ENCODE measurements at regions not wholly inside any gene's neighbourhood (a gene's known extent, or its start where the extent isn't known, plus 50 kb on each side); places are given as distances from the start of the nearest gene placed in this dataset.

- no peaks in the 10 kb centered on the region for H3K4me1 ChIP-seq (ENCODE audit: insufficient read depth, low read length)
- no peaks in the 10 kb centered on the region for H3K36me3 ChIP-seq (ENCODE audit: insufficient read depth, low read length)
- Mint-ChIP-seq H3K27ac (ENCODE audit: unreplicated experiment) (no peak overlapping the region), H3K4me3 (ENCODE audit: unreplicated experiment) (no peak overlapping the region), H3K36me3 (ENCODE audit: low read depth, unreplicated experiment) (peaks cover 2% of the 10 kb centered on the region), H3K4me1 (ENCODE audit: low read depth, unreplicated experiment) (peaks cover 12% of the 10 kb centered on the region), H3K9me3 (ENCODE audit: unreplicated experiment) (no peaks in the 10 kb centered on the region), H3K27me3 (ENCODE audit: low read depth, unreplicated experiment) (peaks cover 37% of the 10 kb centered on the region)
- no peaks in the 10 kb centered on the region for H3K9me3 ChIP-seq (ENCODE audit: insufficient read depth, low read depth, low read length)
- TF ChIP-seq CTCF (IDR thresholded peaks at IDR 0.05; ENCODE audit: insufficient read depth, low read depth, low read length) (no peak), EZH2 (IDR thresholded peaks at IDR 0.05; ENCODE audit: insufficient read depth, low read length) (no peak)
- no peak for DNase-seq (ENCODE audit: low read depth)
- no peak for FAIRE-seq
- H3K4me3 ChIP-seq (ENCODE audit: insufficient read depth, low read depth, low read length): no peak overlapping the region
- H3K9ac ChIP-seq (ENCODE audit: low read length): no peak overlapping the region
- H3K27ac ChIP-seq (ENCODE audit: low read depth, low read length): no peak overlapping the region
- H3K27me3 ChIP-seq (ENCODE audit: insufficient read depth, low read length): peaks cover 2% of the 10 kb centered on the region
- no peaks in the 10 kb centered on the region for H3K79me2 ChIP-seq (ENCODE audit: insufficient read depth, low read length)
- H2AFZ ChIP-seq (ENCODE audit: low read depth, low read length): no peak overlapping the region
- no peaks in the 10 kb centered on the region for H4K20me1 ChIP-seq (ENCODE audit: insufficient read depth, low read length)
- H3K4me2 ChIP-seq (ENCODE audit: low read length): no peak overlapping the region
Observed at GRCh38 chr1:228683428-228683827, 51.9 kb upstream of the RHOU start.

GRCh38 chr1:228684607-228685006 is 50.7 kb upstream of the RHOU start:
- H3K4me3 ChIP-seq (ENCODE audit: insufficient read depth, low read depth, low read length): no peak overlapping the region
- DNase-seq (ENCODE audit: low read depth): no peak

More at GRCh38 chr1:228684607-228685006, 50.7 kb upstream of the RHOU start:
- Histone ChIP-seq H3K36me3 (ENCODE audit: insufficient read depth, low read length) (no peaks in the 10 kb centered on the region), H3K9ac (ENCODE audit: low read length) (no peak overlapping the region), H3K27ac (ENCODE audit: low read depth, low read length) (no peak overlapping the region), H2AFZ (ENCODE audit: low read depth, low read length) (no peak overlapping the region), H3K4me1 (ENCODE audit: insufficient read depth, low read length) (no peaks in the 10 kb centered on the region), H3K79me2 (ENCODE audit: insufficient read depth, low read length) (no peaks in the 10 kb centered on the region), H3K4me2 (ENCODE audit: low read length) (no peak overlapping the region), H3K9me3 (ENCODE audit: insufficient read depth, low read depth, low read length) (no peaks in the 10 kb centered on the region), H3K27me3 (ENCODE audit: insufficient read depth, low read length) (peaks cover 5% of the 10 kb centered on the region), H4K20me1 (ENCODE audit: insufficient read depth, low read length) (no peaks in the 10 kb centered on the region)
- Mint-ChIP-seq H3K4me3 (ENCODE audit: unreplicated experiment) (no peak overlapping the region), H3K27me3 (ENCODE audit: low read depth, unreplicated experiment) (peaks cover 43% of the 10 kb centered on the region), H3K36me3 (ENCODE audit: low read depth, unreplicated experiment) (peaks cover 2% of the 10 kb centered on the region), H3K27ac (ENCODE audit: unreplicated experiment) (peak overlapping the region; percentile 68), H3K9me3 (ENCODE audit: unreplicated experiment) (peaks cover 2% of the 10 kb centered on the region), H3K4me1 (ENCODE audit: low read depth, unreplicated experiment) (peaks cover 12% of the 10 kb centered on the region)
- FAIRE-seq: no peak
- TF ChIP-seq CTCF (IDR thresholded peaks at IDR 0.05; ENCODE audit: insufficient read depth, low read depth, low read length): no peak
- no peak for TF ChIP-seq EZH2 (IDR thresholded peaks at IDR 0.05; ENCODE audit: insufficient read depth, low read length)

Measured in astrocyte (in vitro differentiated cells and primary cell).